OCI-LY7 (cell line): ENCODE measurements at regions not wholly inside any gene's neighbourhood (a gene's known extent, or its start where the extent isn't known, plus 50 kb on each side); places are given as distances from the start of the nearest gene placed in this dataset.

Source experiments
- BruUV-seq: library from RNA; stranded (reverse); fragments of 400-500 nt; replicated peaks from 2 replicates; lab custom pipeline; 2021; lab: Mats Ljungman, UMichigan
- CTCF ChIA-PET: fragments of 300-600 bp; sonication (Branson Sonifier 250); formaldehyde crosslinking; loops from one replicate; lab custom pipeline; 2022; ENCODE audit warnings: antibody characterized with exemption; ENCODE audit not compliant: unreplicated experiment; lab: Charles Lee
- POLR2A ChIA-PET: fragments of 300-600 bp; sonication (Branson Sonifier 250); formaldehyde crosslinking; loops from one replicate; lab custom pipeline; 2022; ENCODE audit warnings: antibody characterized with exemption; lab: Charles Lee
- DNase-seq: peaks from one replicate; pipeline ENCODE4 v3.0.0-alpha.2; 2015; ENCODE audit warnings: low spot score
- H2AFZ ChIP-seq: fragments of 200-600 bp; sonication (generic), shearing (Covaris generic); 2 replicates; pipeline ENCODE4 v1.6.1; 2014; ENCODE audit warnings: mild to moderate bottlenecking, antibody characterized with exemption, low read length, moderate library complexity
- H3K27ac ChIP-seq: fragments of 200-600 bp; sonication (generic); 2 replicates; pipeline ENCODE4 v1.5.1; 2014; ENCODE audit warnings: mixed run types, low read depth, mild to moderate bottlenecking, moderate library complexity, low read length, inconsistent platforms; ENCODE audit not compliant: poor library complexity, severe bottlenecking
- H3K36me3 ChIP-seq: fragments of 200-600 bp; sonication (generic); 2 replicates; pipeline ENCODE4 v1.6.1; 2014; ENCODE audit warnings: mild to moderate bottlenecking, antibody characterized with exemption, low read length, moderate library complexity, mixed read lengths; ENCODE audit not compliant: insufficient read depth
- H3K4me1 ChIP-seq: fragments of 200-600 bp; sonication (generic); 2 replicates; pipeline ENCODE4 v1.5.1; 2014; ENCODE audit warnings: mild to moderate bottlenecking, low read length; ENCODE audit not compliant: insufficient read depth, poor library complexity, severe bottlenecking
- H3K4me2 ChIP-seq: fragments of 200-600 bp; sonication (generic); 2 replicates; pipeline ENCODE4 v1.6.1; 2014; ENCODE audit warnings: mild to moderate bottlenecking, low read length
- H3K4me3 ChIP-seq: fragments of 200-600 bp; sonication (generic); 2 replicates; pipeline ENCODE4 v1.5.1; 2014; ENCODE audit warnings: mild to moderate bottlenecking, low read depth, low read length; ENCODE audit not compliant: poor library complexity, severe bottlenecking
- H3K79me2 ChIP-seq: fragments of 200-600 bp; sonication (generic); 2 replicates; pipeline ENCODE4 v1.6.1; 2016; ENCODE audit warnings: low read depth, mild to moderate bottlenecking, low read length, moderate library complexity, mixed read lengths; ENCODE audit not compliant: insufficient read depth
- H3K9me2 ChIP-seq: fragments of 200-600 bp; sonication (generic); 2 replicates; pipeline ENCODE4 v1.6.1; 2016; ENCODE audit warnings: mild to moderate bottlenecking, low read length, mixed read lengths; ENCODE audit not compliant: insufficient read depth
- H3K9me3 ChIP-seq: fragments of 200-600 bp; sonication (generic); 2 replicates; pipeline ENCODE4 v1.6.1; 2014; ENCODE audit warnings: mild to moderate bottlenecking, mixed run types, low read length, mixed read lengths
- H4K20me1 ChIP-seq: fragments of 200-600 bp; sonication (generic); 2 replicates; pipeline ENCODE4 v1.6.1; 2014; ENCODE audit warnings: mild to moderate bottlenecking, antibody characterized with exemption, low read length, moderate library complexity, mixed read lengths; ENCODE audit not compliant: insufficient read depth
- CTCF ChIP-seq: fragments of 200-600 bp; sonication (generic); conservative IDR thresholded peaks from 2 replicates; pipeline ENCODE4 v1.5.1; 2014; ENCODE audit warnings: mild to moderate bottlenecking, antibody characterized with exemption, low read length, moderate library complexity, mixed read lengths
- EZH2phosphoT487 ChIP-seq: fragments of 200-600 bp; sonication (generic); IDR thresholded peaks from 2 replicates; pipeline ENCODE4 v1.6.1; 2018; ENCODE audit warnings: low read depth, borderline replicate concordance, mild to moderate bottlenecking, mixed run types, antibody characterized with exemption, low read length, moderate library complexity, mixed read lengths
- intact Hi-C: fragments of 100-400 bp; cut with micrococcal nuclease; formaldehyde crosslinking; loops from one replicate; pipeline ENCODE4 v1.10.0; 2022; ENCODE audit not compliant: unreplicated experiment

GRCh38 chr3:19798324-19798723 lies 135.7 kb downstream of the EFHB start:
- no peak overlapping the region for H3K27ac ChIP-seq
- H3K36me3 ChIP-seq, result no peaks in the 10 kb centered on the region
- no peaks in the 10 kb centered on the region for H3K4me1 ChIP-seq
- intact Hi-C loops, result no loop called here
- H3K4me2 ChIP-seq, result no peak overlapping the region
- H3K4me3 ChIP-seq, result no peak overlapping the region
- H2AFZ ChIP-seq, result no peak overlapping the region
- DNase-seq, result no peak
- ChIA-PET CTCF (no interaction called here), POLR2A (interaction anchor here (0.6 kb wide), 1 partner anchor 128 kb away, joined by 3 read pairs; no protein-coding TSS in a partner anchor)
- no peaks in the 10 kb centered on the region for H4K20me1 ChIP-seq
- no peaks in the 10 kb centered on the region for H3K9me3 ChIP-seq
- H3K9me2 ChIP-seq, result no peaks in the 10 kb centered on the region
- H3K79me2 ChIP-seq, result no peaks in the 10 kb centered on the region
- no peak for TF ChIP-seq CTCF
- TF ChIP-seq EZH2phosphoT487, result no peak
- no TSS peak for BruUV-seq

- CTCF ChIA-PET, result no interaction called here
- no peaks in the 10 kb centered on the region for H3K4me1 ChIP-seq
- BruUV-seq, result no TSS peak
- no peak overlapping the region for H3K4me3 ChIP-seq
- H3K4me2 ChIP-seq, result no peak overlapping the region
- no peak for TF ChIP-seq CTCF
- no peak for TF ChIP-seq EZH2phosphoT487
- H4K20me1 ChIP-seq, result no peaks in the 10 kb centered on the region
- no peaks in the 10 kb centered on the region for H3K9me3 ChIP-seq
- no peaks in the 10 kb centered on the region for H3K79me2 ChIP-seq
- H2AFZ ChIP-seq, result no peak overlapping the region
- intact Hi-C loops, result no loop called here
- H3K27ac ChIP-seq, result no peak overlapping the region
- H3K9me2 ChIP-seq, result no peaks in the 10 kb centered on the region
- no peak for DNase-seq
- POLR2A ChIA-PET, result no interaction called here
- no peaks in the 10 kb centered on the region for H3K36me3 ChIP-seq
Observed at GRCh38 chr3:19792388-19792787, 141.6 kb downstream of the EFHB start.

DNA sequence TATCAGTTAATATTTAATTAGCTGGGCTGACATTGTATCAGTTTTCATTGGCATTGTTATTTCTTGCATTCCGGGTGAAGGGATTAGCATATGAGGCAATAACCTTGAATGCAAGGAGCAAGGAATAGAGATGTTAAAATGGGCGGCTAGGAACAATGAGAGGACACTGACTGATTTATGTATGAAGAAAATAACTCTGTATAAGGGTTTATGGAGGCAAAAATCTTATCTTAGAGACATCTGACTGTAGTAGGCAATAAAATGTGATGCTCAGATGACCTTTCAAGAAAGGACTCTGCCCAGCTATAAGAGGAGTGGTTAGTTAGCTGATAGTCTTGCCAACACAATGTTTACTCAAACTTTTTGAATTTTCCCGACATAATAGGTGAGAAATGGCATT lies 158.3 kb downstream of the EFHB start:
- Histone ChIP-seq H3K4me2 (no peak overlapping the region), H3K4me3 (no peak overlapping the region), H3K9me3 (no peaks in the 10 kb centered on the region), H2AFZ (no peak overlapping the region), H3K36me3 (no peaks in the 10 kb centered on the region), H3K9me2 (no peaks in the 10 kb centered on the region), H3K27ac (no peak overlapping the region), H3K79me2 (no peaks in the 10 kb centered on the region), H3K4me1 (no peaks in the 10 kb centered on the region), H4K20me1 (no peaks in the 10 kb centered on the region)
- BruUV-seq, result no TSS peak
- POLR2A ChIA-PET, result interaction anchor here (0.7 kb wide), 1 partner anchor 322 kb away, joined by 3 read pairs; no protein-coding TSS in a partner anchor
- no peak for DNase-seq
- intact Hi-C loops, result no loop called here
- TF ChIP-seq EZH2phosphoT487, result no peak
- no peak for TF ChIP-seq CTCF
- CTCF ChIA-PET, result no interaction called here
